NCI-H2081 (cell line): ENCODE measurements at regions not wholly inside any gene's neighbourhood (a gene's known extent, or its start where the extent isn't known, plus 50 kb on each side); places are given as distances from the start of the nearest gene placed in this dataset.
A peak's percentile ranks its signal among the peaks of the same experiment; 100 is the strongest.
"Not testable (repeated sequence)": the region's sequence is repeated elsewhere in the genome, so short reads cannot be mapped to it uniquely, and the experiment has no call there.

Source experiments
- DNase-seq, 2 experiments: peaks; one replicate each; lab custom pipeline; 2025; lab: John Stamatoyannopoulos, UW

DNA sequence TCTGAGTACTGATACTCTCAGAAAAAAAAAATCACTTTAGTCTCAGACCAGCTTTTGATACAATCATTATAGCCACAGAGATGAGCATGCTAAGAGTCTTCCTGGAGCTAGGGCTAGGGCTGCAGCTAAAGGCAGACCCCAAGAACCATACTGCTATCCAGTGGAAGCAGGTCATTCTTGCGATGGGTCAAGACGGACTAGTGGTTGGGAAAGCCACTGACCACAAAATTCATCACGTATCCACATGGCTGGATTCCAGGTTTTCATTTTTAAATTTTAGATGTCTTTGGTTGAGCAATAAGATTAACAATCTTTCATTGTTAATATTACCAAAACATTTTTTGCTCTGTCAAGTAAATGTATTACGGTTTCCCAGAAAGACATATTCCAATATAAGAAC is 598.1 kb downstream of the DNAH5 start:
- no peak for DNase-seq

GRCh38 chr5:13339093-13339492 is 605.4 kb downstream of the DNAH5 start:
- DNase-seq = no peak

GRCh38 chr5:13335026-13335425 is 609.5 kb downstream of the DNAH5 start:
- not testable (repeated sequence) for DNase-seq

DNA sequence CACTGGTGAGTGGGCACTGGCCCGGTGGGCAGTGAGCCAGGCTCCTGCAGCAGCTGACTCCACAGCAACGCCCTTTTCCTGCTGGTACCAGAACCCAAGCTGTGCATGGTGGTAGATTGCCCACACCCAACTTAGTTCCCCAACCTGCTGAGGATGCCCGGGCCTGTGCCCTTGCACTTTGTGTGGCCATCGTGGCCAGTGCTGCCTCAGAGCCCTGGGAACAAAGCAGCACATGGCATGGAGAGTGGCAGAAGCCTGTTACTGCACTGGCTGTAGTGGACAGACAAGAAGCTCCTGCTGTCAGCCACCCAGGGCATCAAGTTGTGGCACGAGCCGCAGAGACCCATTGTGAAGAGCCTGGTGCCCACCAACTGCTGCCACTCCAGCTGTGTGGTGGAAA is 612.9 kb downstream of the DNAH5 start:
- DNase-seq = no peak

GRCh38 chr5:13328316-13328715 is 616.2 kb downstream of the DNAH5 start:
- DNase-seq = no peak

DNA sequence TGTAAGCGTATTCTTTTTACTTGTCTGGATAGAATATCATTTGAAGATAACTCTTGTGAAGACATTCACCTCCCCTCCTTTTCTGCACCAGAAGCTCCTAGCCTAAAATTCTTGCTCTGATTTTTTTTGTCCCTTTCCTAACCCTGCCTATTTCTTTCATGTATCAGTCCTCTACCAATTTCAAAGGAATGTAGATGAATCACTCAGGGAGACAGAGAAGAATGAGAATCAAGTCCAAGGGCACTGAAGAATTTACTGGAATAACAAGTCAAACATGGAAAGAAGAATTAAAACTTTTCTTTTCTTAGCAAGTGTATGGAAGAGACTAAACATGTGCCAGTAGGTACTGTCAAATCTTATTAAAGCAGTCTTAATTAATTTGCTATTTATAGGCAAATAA is 618.7 kb downstream of the DNAH5 start:
- DNase-seq = no peak

GRCh38 chr5:13322769-13323168 is 621.7 kb downstream of the DNAH5 start:
- DNase-seq = no peak

GRCh38 chr5:13317654-13318053 is 626.8 kb downstream of the DNAH5 start:
- DNase-seq = no peak

- DNase-seq = no peak
Measured at GRCh38 chr5:13316176-13316575, 628.3 kb downstream of the DNAH5 start.

DNA sequence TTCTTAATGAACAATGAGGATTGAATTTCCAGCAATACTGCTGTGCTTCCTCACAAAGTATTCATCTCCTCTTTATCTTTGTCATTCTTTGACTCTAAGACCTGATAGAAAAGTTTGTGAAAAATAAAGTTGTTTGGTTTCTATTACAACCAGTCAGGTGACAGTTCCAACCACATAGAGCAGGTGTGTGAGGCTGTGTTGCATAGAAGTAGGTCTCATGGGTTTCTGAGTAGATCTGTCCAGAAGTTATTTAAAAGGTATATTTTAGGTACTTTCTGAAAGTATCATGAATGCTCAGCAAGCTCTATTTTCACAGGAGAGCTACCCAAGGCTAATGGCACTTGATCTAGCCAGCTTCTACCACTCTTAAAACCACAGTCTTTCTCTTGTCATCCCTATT is 637.0 kb downstream of the DNAH5 start:
- no peak for DNase-seq

DNA sequence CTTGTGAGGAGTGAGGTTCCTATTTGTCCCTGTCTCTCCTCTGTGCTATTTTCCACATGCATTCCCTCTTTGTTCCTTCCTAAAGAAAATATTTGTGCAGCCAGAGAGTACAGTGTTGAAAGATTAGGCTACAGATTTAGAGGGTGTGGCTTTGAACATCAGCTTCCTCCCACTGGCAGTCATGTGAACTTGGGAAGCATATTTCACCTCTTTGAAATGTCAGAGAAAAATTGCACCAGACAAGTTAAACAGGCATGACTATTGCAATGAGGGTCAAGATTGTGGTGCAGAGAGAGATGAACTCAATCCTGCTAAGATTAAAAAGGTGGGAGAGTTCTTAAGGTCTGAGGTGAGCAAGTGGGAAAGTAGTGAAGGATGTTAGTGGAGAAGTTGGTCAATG is 641.0 kb downstream of the DNAH5 start:
- DNase-seq = no peak

GRCh38 chr5:13278811-13279210 is 665.7 kb downstream of the DNAH5 start:
- DNase-seq = no peak

GRCh38 chr5:13278148-13278547 is 666.3 kb downstream of the DNAH5 start:
- peak; percentile 12 to 20 for DNase-seq

GRCh38 chr5:13276156-13276555 is 668.3 kb downstream of the DNAH5 start:
- DNase-seq = no peak

DNA sequence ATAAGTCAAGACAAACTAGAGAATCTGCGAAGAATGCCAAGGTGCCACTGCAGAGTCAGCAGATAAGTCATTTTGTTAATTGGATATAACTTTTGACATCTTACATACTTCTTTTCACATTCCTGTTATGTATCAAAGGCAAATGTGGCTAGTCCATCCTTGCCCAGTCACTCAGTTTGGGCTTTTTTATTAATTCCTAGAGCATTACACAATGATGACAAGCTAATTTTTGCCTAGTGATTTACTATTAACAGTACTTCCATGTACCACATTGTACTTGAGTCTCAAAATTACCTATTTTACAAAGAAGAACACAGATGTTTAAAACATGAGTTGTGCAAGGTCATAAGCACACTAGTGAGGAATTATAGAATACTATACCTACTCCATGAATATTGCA is 680.8 kb downstream of the DNAH5 start:
- no peak for DNase-seq

DNA sequence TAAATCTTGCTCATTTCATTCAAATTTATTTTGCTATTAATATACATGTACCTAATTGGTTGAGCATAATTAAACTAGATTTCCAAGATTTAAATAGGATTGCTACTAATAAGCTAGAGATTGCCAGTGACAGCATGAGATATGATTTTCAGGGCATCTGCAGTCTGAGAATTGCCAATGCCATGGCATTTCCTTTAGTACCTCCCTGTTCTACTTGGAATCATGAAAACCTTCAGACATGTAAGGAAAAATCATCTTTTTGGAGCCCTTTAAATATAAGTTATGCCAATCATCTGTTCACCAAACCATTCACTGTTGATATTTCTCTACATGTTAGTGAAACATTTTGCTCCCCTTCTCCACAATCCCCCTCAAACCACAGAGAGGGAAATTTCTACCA is 691.4 kb downstream of the DNAH5 start:
- no peak for DNase-seq

DNA sequence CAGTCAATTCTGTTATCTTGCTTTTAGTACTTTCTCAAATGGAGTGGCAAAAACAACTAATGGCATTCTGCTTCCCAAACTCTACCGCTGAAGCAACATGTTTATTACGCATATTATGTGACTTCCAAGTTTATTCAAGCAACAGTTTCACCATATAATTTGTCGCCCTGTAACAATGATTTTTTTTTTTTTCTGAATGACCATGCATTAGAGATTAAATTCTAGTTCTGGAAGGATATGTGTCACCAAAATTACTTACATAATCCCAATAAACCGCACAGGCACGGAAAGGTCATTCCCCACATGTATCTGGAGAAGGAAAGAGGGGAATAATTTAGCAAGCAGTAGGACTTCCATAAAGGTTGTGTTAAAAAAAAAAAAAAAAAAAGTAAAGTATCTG is 691.8 kb downstream of the DNAH5 start:
- DNase-seq = no peak

DNA sequence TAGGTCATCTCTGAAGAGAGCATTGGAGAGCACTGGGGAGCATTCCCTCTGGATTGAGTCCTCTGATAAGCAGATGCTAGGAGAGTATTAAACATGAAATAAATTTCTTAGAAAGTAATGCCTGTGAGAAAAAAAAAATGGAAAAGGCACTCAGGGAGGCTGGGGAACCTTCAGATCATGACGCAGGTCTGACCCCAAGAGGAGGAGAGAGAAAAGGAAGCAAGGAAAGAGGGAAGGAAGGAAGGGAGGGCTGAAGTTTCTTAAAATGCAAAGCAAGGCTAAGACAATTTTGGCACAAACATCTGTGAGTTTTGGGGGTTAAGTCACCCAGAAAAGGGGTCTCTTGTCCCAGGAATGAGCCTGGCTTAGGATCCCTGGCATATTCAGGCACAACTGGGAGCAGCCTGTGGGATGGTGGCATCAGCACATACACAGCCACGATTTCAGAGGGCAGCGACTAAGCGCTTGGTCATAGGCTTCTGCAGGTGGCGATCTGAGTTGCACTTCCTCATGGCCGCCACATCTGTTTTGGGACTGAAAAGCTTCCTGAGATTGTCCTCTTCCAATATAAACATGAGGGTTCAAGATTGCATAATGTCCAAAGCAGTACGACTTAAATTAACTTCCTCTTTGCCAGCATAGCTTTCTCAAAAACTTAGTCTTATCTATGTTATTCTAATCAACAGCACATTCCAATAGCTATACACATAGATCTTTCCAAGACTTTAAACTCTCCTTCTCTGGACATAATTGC is 692.7 kb downstream of the DNAH5 start:
- no peak for DNase-seq

DNA sequence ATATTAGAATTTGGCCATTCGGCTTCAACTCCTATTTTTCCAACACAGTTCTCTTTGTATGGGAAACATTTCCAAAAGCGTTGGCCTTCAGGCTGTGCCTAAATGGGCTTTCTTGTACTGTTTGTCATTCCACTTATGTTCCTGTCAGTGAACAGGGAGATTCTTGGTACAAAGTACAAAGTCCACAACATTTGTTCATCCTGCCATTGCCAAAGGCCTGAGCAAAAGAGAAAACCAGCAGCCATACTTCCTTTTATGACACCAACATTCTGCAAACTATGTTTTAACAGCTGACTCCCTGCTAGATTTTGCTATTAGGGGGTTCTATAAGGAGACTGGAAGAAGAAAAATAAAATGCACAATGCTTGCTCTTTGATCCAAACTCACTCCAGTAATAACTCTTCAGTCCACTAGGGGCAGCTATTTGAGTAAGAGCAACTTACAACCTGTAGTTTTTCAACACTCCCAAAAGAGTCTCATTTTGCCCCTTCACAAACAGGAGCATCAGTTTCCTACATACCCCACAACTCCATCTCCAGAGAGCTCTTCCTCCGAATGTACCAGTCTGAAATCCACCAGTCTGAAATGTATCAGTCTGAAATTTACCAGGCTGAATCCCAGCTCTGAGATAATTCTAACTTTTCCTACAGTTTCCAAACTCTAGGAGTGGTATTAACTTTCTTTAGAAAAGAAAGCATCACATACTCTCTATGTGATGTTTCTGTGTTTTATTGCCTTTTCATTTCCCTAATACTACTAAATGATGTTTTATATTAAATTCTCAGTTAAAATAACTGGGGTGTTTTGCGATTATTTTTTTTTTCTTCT is 693.8 kb downstream of the DNAH5 start:
- DNase-seq = peak; percentile 39 to 43

DNA sequence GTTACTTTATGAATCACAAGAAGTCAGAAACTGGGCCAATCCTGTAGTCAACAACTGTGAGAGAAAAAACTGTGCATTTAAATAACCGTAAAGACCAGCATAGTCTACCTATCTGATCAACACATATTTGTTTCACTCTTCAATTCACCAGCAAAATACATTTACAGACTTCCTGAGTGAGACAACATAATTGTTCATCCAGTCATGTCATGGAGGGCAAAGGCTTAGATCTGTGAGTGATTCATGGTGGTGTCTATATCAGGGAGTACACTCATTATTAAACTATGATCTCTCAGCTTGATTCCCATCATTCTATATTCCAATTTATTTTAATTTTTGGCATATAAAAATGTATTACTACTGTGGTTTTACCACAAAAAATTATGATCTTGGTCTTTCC is 694.6 kb downstream of the DNAH5 start:
- DNase-seq = no peak

- DNase-seq = no peak
Measured at GRCh38 chr5:13248253-13248652, 696.2 kb downstream of the DNAH5 start.

DNA sequence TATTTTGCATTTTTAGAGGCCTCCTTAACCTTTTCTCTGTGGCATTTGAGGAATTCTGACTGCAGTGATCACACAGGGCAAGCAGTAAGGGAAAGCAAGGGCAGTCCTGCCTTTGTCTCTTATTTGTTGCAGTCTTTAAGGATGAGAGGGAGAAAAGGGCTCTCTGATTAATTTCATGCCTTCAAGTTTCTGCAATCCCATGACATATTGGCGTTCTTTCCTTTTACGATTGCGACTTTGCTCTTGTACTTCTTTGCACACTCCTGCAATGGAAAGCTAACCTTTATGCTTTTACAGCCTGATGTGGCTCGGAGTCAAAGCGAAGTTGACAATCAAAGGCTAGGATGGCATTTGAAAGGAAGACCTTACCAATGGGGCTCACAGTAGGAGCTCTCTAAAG is 698.4 kb downstream of the DNAH5 start:
- DNase-seq = no peak

DNA sequence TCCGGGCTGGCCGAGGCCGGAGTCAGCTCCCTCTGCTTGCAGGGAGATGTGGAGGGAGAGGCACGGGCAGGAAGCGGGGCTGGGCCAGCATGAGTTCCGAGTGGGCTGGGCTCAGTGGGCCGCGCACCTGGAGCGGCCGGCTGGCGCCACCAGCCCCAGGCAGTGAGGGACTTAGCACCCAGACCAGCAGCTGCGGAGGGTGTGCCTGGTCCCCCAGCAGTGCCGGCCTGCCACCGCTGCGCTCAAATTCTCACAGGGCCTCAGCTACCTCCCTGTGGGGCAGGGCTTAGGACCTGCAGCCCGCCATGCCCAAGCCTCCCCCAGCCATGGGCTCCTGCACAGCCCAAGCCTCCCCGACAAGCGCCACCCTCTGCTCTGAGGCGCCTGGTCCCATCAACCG is 700.3 kb downstream of the DNAH5 start:
- no peak for DNase-seq

- DNase-seq = no peak
Measured at GRCh38 chr5:13227513-13227912, 717.0 kb downstream of the DNAH5 start.
